Hepatocyte (in vitro differentiated cells): ENCODE measurements at regions not wholly inside any gene's neighbourhood (a gene's known extent, or its start where the extent isn't known, plus 50 kb on each side); places are given as distances from the start of the nearest gene placed in this dataset.

Experiments
- DNase-seq: peaks from one replicate; pipeline ENCODE4 v3.0.0-alpha.2; 2016; ENCODE audit warnings: low spot score
- H2AFZ ChIP-seq: fragments of 200-600 bp; sonication (generic); 2 replicates; pipeline ENCODE4 v1.6.0; 2016; ENCODE audit warnings: antibody characterized with exemption, mild to moderate bottlenecking
- H3K27ac ChIP-seq: fragments of 200-600 bp; sonication (generic); 2 replicates; pipeline ENCODE4 v1.5.1; 2016; ENCODE audit warnings: mild to moderate bottlenecking
- H3K27me3 ChIP-seq: fragments of 200-600 bp; sonication (generic); 2 replicates; pipeline ENCODE4 v1.6.1; 2016
- H3K36me3 ChIP-seq: fragments of 200-600 bp; sonication (generic); replicated peaks from 2 replicates; pipeline ENCODE4 v1.5.1; 2016; ENCODE audit warnings: low read depth; ENCODE audit not compliant: insufficient read depth
- H3K4me1 ChIP-seq: fragments of 200-600 bp; sonication (generic); 2 replicates; pipeline ENCODE4 v1.5.1; 2016; ENCODE audit warnings: mild to moderate bottlenecking, moderate library complexity; ENCODE audit not compliant: insufficient read depth
- H3K4me2 ChIP-seq: fragments of 200-600 bp; sonication (generic); 2 replicates; pipeline ENCODE4 v1.6.0; 2016
- H3K4me3 ChIP-seq: fragments of 200-600 bp; sonication (generic); 2 replicates; pipeline ENCODE4 v1.5.1; 2016; ENCODE audit warnings: mild to moderate bottlenecking
- H3K79me2 ChIP-seq: fragments of 200-600 bp; sonication (generic); 2 replicates; pipeline ENCODE4 v1.6.0; 2017; ENCODE audit warnings: mild to moderate bottlenecking
- H3K9me2 ChIP-seq: fragments of 200-600 bp; sonication (generic); replicated peaks from 2 replicates; pipeline ENCODE4 v1.6.0; 2017; ENCODE audit warnings: mild to moderate bottlenecking; ENCODE audit not compliant: insufficient read depth
- H3K9me3 ChIP-seq: fragments of 200-600 bp; sonication (generic); 2 replicates; pipeline ENCODE4 v1.5.1; 2016; ENCODE audit warnings: low read depth, mild to moderate bottlenecking
- H4K20me1 ChIP-seq: fragments of 200-600 bp; sonication (generic); 2 replicates; pipeline ENCODE4 v1.6.0; 2016; ENCODE audit warnings: mild to moderate bottlenecking; ENCODE audit not compliant: insufficient read depth, poor library complexity, severe bottlenecking
- EZH2 ChIP-seq: fragments of 200-600 bp; sonication (generic); IDR thresholded peaks from 2 replicates; pipeline ENCODE4 v1.6.1; 2016; ENCODE audit warnings: antibody characterized with exemption, mild to moderate bottlenecking, borderline replicate concordance
- EZH2phosphoT487 ChIP-seq: fragments of 200-600 bp; sonication (generic); IDR thresholded peaks from one replicate; pipeline ENCODE4 v1.6.1; 2018; ENCODE audit warnings: antibody characterized with exemption, mild to moderate bottlenecking, low read depth, moderate library complexity; ENCODE audit not compliant: unreplicated experiment, severe bottlenecking
- WGBS: methylation state at CpG from one replicate; pipeline ENCODE4 v1.1.6; 2016; ENCODE audit warnings: low lambda C conversion rate; ENCODE audit errors: missing lambda C conversion rate; 5-methylcytosine and 5-hydroxymethylcytosine counted together
- TF ChIP-seq, protein P1 (sequence below): fragments of 200-600 bp; sonication (generic); IDR thresholded peaks from 2 replicates; pipeline ENCODE4 v1.5.1; 2016; ENCODE audit warnings: antibody characterized with exemption, mild to moderate bottlenecking; ENCODE audit not compliant: poor library complexity

DNA sequence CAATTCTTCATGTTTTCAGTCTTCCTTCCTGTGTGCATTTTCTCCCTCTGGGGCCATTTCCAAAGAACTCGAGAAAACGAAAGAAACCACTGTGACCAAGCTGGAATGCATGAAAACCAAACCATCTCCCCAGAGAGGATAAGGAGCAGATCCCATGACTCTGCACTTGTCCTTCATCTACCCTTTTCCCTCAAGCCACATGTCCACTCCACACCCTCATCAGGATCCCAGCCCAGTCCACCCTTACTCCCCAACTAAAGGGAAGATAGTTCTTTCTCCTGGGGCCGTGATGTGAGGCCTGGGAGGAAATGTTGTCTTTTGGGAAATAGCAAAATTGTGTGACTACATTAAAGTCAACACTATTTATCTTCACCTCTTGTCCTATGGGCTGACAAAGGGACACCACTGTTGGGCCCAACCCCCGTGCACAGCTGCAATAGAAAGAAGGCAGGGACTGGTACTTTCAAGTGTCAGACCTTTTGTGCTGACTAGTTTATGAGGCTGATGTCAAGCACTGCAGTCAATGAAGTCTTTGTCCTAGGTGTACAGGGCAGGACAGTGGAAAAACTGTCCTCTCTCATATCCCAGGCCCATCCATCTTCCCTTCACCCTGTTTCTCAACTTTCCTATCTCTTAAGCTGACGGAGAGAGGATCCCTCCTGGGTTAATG, 487.1 kb upstream of the NR2F2 start:
- Histone ChIP-seq H3K9me3 (no peaks in the 10 kb centered on the region), H3K9me2 (no peaks in the 10 kb centered on the region), H3K79me2 (no peaks in the 10 kb centered on the region), H3K4me3 (no peak overlapping the region), H4K20me1 (no peaks in the 10 kb centered on the region), H3K27me3 (no peaks in the 10 kb centered on the region), H2AFZ (no peak overlapping the region), H3K36me3 (no peaks in the 10 kb centered on the region), H3K4me1 (peaks cover 6% of the 10 kb centered on the region), H3K27ac (no peak overlapping the region), H3K4me2 (no peak overlapping the region)
- WGBS, result 84% methylated on average over 5 of the region's 5 CpGs
- TF ChIP-seq EZH2phosphoT487, result no peak
- TF ChIP-seq, protein P1, sequence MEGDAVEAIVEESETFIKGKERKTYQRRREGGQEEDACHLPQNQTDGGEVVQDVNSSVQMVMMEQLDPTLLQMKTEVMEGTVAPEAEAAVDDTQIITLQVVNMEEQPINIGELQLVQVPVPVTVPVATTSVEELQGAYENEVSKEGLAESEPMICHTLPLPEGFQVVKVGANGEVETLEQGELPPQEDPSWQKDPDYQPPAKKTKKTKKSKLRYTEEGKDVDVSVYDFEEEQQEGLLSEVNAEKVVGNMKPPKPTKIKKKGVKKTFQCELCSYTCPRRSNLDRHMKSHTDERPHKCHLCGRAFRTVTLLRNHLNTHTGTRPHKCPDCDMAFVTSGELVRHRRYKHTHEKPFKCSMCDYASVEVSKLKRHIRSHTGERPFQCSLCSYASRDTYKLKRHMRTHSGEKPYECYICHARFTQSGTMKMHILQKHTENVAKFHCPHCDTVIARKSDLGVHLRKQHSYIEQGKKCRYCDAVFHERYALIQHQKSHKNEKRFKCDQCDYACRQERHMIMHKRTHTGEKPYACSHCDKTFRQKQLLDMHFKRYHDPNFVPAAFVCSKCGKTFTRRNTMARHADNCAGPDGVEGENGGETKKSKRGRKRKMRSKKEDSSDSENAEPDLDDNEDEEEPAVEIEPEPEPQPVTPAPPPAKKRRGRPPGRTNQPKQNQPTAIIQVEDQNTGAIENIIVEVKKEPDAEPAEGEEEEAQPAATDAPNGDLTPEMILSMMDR, result no peak
- no peak for TF ChIP-seq EZH2
- DNase-seq, result no peak

GRCh38 chr15:95845862-95846515, 484.5 kb upstream of the NR2F2 start:
- Histone ChIP-seq H3K9me3 (no peaks in the 10 kb centered on the region), H2AFZ (peak overlapping the region; percentile 44), H3K4me2 (peak overlapping the region; percentile 17), H3K4me1 (peaks cover 6% of the 10 kb centered on the region), H3K79me2 (no peaks in the 10 kb centered on the region), H3K27ac (peak overlapping the region; percentile 14), H3K36me3 (no peaks in the 10 kb centered on the region), H3K4me3 (no peak overlapping the region), H4K20me1 (no peaks in the 10 kb centered on the region), H3K9me2 (no peaks in the 10 kb centered on the region), H3K27me3 (no peaks in the 10 kb centered on the region)
- WGBS, result 53% methylated on average over 12 of the region's 13 CpGs
- TF ChIP-seq, protein P1, result no peak
- TF ChIP-seq EZH2 (no peak), EZH2phosphoT487 (no peak)
- no peak for DNase-seq

- H3K4me2 ChIP-seq, result no peak overlapping the region
- H3K4me1 ChIP-seq, result peaks cover 6% of the 10 kb centered on the region
- H3K79me2 ChIP-seq, result no peaks in the 10 kb centered on the region
- H3K4me3 ChIP-seq, result no peak overlapping the region
- H3K27me3 ChIP-seq, result no peaks in the 10 kb centered on the region
- no peaks in the 10 kb centered on the region for H3K36me3 ChIP-seq
- no peaks in the 10 kb centered on the region for H4K20me1 ChIP-seq
- no peak overlapping the region for H2AFZ ChIP-seq
- H3K9me2 ChIP-seq, result no peaks in the 10 kb centered on the region
- H3K27ac ChIP-seq, result no peak overlapping the region
- TF ChIP-seq EZH2phosphoT487, result no peak
- no peak for TF ChIP-seq EZH2
- TF ChIP-seq, protein P1, result no peak
- no peaks in the 10 kb centered on the region for H3K9me3 ChIP-seq
- DNase-seq, result no peak
- WGBS, result 93% methylated on average over 1 of the region's 1 CpG
These were observed 482.4 kb upstream of the NR2F2 start for GRCh38 chr15:95848126-95848525.
